ENCODE measurements at regions not wholly inside any gene's neighbourhood (a gene's known extent, or its start where the extent isn't known, plus 50 kb on each side); places are given as distances from the start of the nearest gene placed in this dataset.

- H3K27me3 ChIP-seq = no peaks in the 10 kb centered on the region
- no peaks in the 10 kb centered on the region for H3K9me3 ChIP-seq
- H3K4me3 ChIP-seq = no peak overlapping the region
- H3K36me3 ChIP-seq = no peaks in the 10 kb centered on the region
- DNase-seq = no peak
Observed at GRCh38 chr3:154022606-154023005, 98.6 kb upstream of the ARHGEF26 start.

DNA sequence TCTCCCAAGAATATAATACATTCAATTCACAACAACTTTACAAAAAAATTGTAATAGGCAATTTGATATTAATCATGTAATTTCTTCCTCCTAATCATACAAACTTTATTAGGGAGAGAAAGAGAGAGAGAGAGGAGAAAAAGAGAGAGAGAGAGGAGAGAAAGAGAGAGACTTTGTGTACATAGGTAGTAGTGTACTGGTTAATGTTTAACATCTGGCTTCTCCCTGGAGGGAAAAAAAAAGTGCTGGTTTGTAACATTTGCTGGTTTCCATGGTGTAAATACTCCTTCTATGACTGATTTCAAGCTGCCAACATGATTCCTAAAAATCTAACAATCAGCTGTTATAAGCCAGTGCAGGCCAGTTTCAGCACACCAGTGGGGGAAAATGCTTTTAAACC lies 98.0 kb upstream of the ARHGEF26 start:
- no peaks in the 10 kb centered on the region for H3K36me3 ChIP-seq
- H3K27me3 ChIP-seq = no peaks in the 10 kb centered on the region
- no peak overlapping the region for H3K4me3 ChIP-seq
- DNase-seq = no peak
- no peaks in the 10 kb centered on the region for H3K9me3 ChIP-seq

- no peak for DNase-seq
- no peaks in the 10 kb centered on the region for H3K36me3 ChIP-seq
- H3K9me3 ChIP-seq = no peaks in the 10 kb centered on the region
Observed at GRCh38 chr3:154025007-154025406, 96.2 kb upstream of the ARHGEF26 start.

GRCh38 chr3:154029926-154030325 lies 91.3 kb upstream of the ARHGEF26 start:
- no peak for DNase-seq
- Histone ChIP-seq H3K27me3 (no peaks in the 10 kb centered on the region), H3K4me3 (no peak overlapping the region), H3K36me3 (no peaks in the 10 kb centered on the region), H3K9me3 (no peaks in the 10 kb centered on the region)

More at GRCh38 chr3:154025007-154025406, 96.2 kb upstream of the ARHGEF26 start:
- Histone ChIP-seq H3K4me3 (no peak overlapping the region), H3K27me3 (no peaks in the 10 kb centered on the region)

DNA sequence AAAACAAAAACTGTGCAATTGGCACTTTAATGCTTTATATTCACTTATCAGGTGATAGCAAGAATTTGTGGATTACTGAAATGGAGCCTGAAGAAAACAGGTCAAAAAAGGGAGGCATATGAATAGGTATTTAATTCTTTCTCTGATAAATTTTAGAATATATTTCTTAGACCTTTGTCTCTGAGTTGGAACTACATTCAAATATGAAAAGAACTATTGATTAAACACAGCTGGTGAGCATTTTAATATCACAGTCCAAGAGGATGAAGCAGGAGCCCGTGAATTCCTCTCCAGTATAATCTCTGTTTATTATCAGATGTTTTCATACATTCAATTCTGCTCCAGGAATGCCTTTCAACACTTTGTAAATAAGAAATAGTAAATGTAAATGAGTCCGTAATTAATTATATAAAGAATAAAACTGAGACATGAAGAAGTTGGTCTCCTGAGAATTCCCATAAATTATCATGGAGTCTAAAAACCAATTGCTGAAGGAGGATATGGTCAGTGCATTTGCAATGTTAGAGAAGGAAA lies 86.3 kb upstream of the ARHGEF26 start:
- no peak overlapping the region for H3K4me3 ChIP-seq
- H3K27me3 ChIP-seq = no peaks in the 10 kb centered on the region
- no peaks in the 10 kb centered on the region for H3K9me3 ChIP-seq
- DNase-seq = no peak
- H3K36me3 ChIP-seq = no peaks in the 10 kb centered on the region

DNA sequence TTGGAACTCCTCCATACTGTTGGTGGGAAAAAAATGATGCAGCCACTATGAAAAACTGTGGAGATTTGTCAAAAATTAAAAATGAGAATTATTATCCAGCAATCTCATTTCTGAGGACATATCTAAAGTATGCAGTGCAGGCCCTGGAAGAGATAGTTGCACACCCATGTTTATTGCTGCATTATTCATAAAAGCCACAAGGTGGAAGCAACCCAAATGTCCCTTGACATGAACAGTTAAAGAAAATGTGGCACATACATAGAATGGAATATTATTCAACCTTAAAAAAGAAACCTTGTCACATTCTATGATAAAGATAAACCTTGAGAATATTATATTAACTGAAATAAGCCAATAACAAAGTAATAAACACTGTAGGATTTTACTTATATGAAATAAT lies 80.9 kb upstream of the ARHGEF26 start:
- Histone ChIP-seq H3K27me3 (no peaks in the 10 kb centered on the region), H3K36me3 (no peaks in the 10 kb centered on the region), H3K9me3 (no peaks in the 10 kb centered on the region), H3K4me3 (no peak overlapping the region)
- no peak for DNase-seq

- Histone ChIP-seq H3K27me3 (no peaks in the 10 kb centered on the region), H3K9me3 (no peaks in the 10 kb centered on the region), H3K4me3 (no peak overlapping the region), H3K36me3 (no peaks in the 10 kb centered on the region)
- DNase-seq = no peak
Observed at GRCh38 chr3:154044671-154045070, 76.5 kb upstream of the ARHGEF26 start.

GRCh38 chr3:154050216-154050615 lies 71.0 kb upstream of the ARHGEF26 start:
- no peak for DNase-seq
- Histone ChIP-seq H3K9me3 (no peaks in the 10 kb centered on the region), H3K27me3 (no peaks in the 10 kb centered on the region), H3K4me3 (no peak overlapping the region), H3K36me3 (no peaks in the 10 kb centered on the region)

GRCh38 chr3:154050766-154051165 lies 70.4 kb upstream of the ARHGEF26 start:
- DNase-seq = no peak
- Histone ChIP-seq H3K9me3 (no peaks in the 10 kb centered on the region), H3K4me3 (no peak overlapping the region), H3K27me3 (no peaks in the 10 kb centered on the region), H3K36me3 (no peaks in the 10 kb centered on the region)

- DNase-seq = no peak
- H3K36me3 ChIP-seq = no peaks in the 10 kb centered on the region
- H3K27me3 ChIP-seq = no peaks in the 10 kb centered on the region
- H3K4me3 ChIP-seq = no peak overlapping the region
- no peaks in the 10 kb centered on the region for H3K9me3 ChIP-seq
Observed at GRCh38 chr3:154059833-154060232, 61.4 kb upstream of the ARHGEF26 start.

- H3K9me3 ChIP-seq = no peaks in the 10 kb centered on the region
- H3K4me3 ChIP-seq = no peak overlapping the region
- H3K27me3 ChIP-seq = no peaks in the 10 kb centered on the region
- no peaks in the 10 kb centered on the region for H3K36me3 ChIP-seq
- DNase-seq = no peak
Observed at GRCh38 chr3:154060238-154061000, 60.8 kb upstream of the ARHGEF26 start.

- H3K27me3 ChIP-seq = no peaks in the 10 kb centered on the region
- no peak overlapping the region for H3K4me3 ChIP-seq
- DNase-seq = no peak
- no peaks in the 10 kb centered on the region for H3K36me3 ChIP-seq
- H3K9me3 ChIP-seq = no peaks in the 10 kb centered on the region
Observed at GRCh38 chr3:154061001-154061370, 60.2 kb upstream of the ARHGEF26 start.

- no peaks in the 10 kb centered on the region for H3K27me3 ChIP-seq
- no peak for DNase-seq
Observed at GRCh38 chr3:154062513-154062912, 58.7 kb upstream of the ARHGEF26 start.

DNA sequence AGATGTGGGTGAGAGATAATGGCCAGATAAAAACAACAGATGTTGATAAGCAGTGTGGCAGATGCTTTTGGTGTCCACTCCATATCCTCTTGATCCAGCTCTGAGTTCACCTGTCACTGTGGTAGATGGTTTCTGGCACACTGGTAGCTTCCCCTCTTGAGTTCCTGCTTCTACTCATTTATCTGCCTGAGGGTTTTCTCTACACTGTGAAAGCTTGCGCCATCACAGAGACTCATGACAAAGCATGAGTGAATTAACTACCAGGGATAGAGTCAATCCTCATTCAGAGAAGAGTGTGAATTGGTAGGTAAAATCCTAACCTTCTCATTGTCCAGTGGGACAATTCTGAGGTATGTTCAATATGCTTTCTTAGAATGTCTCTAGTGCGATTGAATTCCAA lies 50.0 kb upstream of the ARHGEF26 start:
- Histone ChIP-seq H3K36me3 (no peaks in the 10 kb centered on the region), H3K4me3 (no peak overlapping the region), H3K27me3 (no peaks in the 10 kb centered on the region)

More at GRCh38 chr3:154062513-154062912, 58.7 kb upstream of the ARHGEF26 start:
- H3K4me3 ChIP-seq = no peak overlapping the region
- no peaks in the 10 kb centered on the region for H3K36me3 ChIP-seq
- no peaks in the 10 kb centered on the region for H3K9me3 ChIP-seq

More for the DNA sequence above, 50.0 kb upstream of the ARHGEF26 start:
- no peak for DNase-seq
- no peaks in the 10 kb centered on the region for H3K9me3 ChIP-seq

Data from MG63 (cell line).